GM21423 (cell line): ENCODE measurements at regions not wholly inside any gene's neighbourhood (a gene's known extent, or its start where the extent isn't known, plus 50 kb on each side); places are given as distances from the start of the nearest gene placed in this dataset.
"Not testable (repeated sequence)": the region's sequence is repeated elsewhere in the genome, so short reads cannot be mapped to it uniquely, and the experiment has no call there.

Experiments
- ATAC-seq: cut with Tn5 transposase; IDR thresholded peaks from one replicate; pipeline ENCODE4 v1.9.1; 2021; ENCODE audit warnings: mild to moderate bottlenecking, moderate library complexity; ENCODE audit not compliant: unreplicated experiment

DNA sequence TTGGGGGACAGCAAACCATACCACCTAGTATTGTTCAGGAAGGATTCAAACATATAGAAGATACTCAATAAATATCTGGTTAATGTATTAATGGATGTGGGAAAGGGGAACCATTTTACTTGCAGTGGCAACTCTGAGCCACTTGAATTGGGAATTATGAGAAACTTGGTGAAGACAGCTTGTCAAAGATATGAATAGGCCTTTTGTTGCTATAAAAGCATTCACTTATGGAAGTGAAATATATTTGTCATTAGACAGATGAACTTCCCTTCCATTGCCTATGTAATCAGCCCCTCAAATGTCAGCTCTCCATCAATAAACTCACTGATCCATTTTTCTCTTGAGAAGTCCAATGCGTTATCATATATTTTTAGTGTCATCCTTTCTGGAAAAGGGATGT lies 56.1 kb downstream of the GPR85 start:
- no peak for ATAC-seq

DNA sequence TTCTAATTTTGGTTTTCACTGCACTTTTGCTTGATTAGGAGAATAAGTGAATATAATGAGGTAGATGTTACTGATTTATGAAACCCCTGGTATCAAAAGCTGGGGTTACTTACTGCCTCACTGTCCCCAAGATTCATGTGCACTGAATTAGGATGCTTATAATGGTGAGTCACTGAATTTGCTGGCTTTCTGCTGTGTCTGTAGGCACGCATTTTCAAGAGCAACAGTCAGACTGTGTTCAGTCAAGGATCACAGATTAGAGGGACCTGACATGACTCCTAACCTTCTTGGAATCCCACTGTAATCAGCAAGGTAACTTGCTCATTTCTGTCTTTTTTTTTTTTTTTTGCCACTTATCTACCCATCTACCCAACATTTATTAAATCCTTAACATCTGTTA lies 59.7 kb downstream of the GPR85 start:
- ATAC-seq, result no peak

DNA sequence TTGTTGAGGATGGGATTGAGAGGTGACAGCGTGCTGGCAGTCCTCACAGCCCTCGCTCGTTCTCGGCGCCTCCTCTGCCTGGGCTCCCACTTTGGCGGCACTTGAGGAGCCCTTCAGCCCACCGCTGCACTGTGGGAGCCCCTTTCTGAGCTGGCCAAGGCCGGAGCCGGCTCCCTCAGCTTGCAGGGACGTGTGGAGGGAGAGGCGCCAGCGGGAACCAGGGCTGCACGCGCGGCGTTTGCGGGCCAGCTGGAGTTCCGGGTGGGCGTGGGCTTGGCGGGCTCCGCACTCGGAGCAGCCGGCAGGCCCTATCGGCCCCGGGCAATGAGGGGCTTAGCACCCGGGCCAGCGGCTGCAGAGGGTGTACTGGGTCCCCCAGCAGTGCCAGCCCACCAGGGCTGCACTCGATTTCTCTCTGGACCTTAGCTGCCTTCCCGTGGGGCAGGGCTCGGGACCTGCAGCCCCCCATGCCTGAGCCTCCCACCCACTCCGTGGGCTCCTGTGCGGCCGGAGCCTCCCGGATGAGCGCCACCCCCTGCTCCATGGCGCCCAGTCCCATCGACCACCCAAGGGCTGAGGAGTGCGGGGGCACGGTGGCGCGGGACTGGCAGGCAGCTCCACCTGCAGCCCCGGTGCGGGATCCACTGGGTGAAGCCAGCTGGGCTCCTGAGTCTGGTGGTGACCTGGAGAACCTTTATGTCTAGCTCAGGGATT lies 69.3 kb downstream of the GPR85 start:
- not testable (repeated sequence) for ATAC-seq

DNA sequence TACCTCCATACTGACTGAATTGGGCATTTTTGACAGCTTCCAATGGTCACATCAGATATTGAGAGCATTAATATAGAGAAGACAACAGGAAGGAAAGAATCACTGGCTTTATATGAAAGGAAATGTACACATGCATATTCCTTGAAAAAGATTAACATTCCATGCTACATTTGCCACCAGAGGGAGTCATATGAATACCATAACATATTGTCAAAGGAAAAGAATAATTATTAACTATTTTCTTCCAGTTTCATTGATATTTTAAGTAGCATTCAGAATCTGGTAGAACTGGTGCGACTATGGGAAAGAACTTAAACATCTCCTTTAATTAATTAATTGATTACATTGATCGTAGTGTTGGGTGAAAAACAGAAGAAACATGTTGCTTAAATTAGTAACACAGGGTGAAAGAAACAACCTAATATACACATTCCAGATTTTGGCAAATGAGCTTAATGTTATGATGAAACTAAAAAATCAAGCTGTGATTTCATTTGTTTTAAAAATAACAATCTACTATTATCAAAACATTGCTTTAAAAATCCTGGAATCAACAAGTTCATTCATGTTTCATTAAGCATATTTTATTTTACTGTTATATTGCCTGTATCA lies 71.5 kb downstream of the GPR85 start:
- no peak for ATAC-seq

DNA sequence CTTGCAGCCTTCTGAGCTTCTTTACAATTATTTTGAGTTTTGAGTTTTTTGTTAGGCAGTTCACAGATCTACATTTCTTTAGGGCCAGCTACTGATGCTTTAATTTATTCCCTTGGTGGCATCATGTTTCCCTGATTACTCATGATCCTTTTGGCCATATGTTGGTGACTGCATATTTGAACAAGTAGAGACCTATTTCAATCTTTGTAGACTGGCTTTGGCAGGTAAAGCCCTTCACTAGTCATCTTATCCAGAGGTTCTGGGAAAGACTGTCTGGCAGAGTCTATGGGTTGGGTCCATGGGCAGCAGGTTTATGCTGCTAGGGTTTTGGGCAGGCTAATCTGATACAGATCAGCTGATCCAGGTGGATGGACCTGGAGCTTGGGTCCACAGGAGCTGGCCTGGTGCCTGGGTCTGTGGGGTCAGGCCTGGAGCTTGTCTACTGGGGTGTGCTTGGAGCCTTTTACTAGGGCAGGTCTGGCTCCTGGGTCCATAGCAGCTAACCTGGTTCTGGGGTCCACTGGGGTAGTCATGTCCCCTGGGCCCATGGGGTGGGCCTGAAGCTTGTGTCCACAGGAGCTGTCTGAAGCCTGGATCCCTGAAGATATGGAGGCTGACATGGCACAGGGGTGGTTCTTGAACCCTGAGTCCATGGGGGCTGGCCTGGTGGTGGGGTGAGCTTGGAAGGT lies 72.7 kb downstream of the GPR85 start:
- no peak for ATAC-seq

DNA sequence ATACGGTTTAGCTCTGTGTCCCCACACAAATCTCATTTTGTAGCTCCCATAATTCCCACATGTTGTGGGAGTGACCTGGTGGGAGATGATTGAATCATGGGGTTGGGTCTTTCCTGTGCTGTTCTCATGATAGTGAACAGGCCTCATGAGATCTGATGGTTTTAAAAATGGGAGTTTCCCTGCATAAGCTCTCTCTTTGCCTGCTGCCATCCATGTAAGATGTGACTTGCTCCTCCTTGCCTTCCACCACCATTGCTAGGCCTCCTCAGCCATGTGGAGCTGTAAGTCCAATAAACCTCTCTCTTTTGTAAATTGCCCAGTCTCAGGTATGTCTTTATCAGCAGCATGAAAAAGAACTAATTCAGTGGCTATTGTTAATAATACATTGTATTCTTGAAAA lies 73.8 kb downstream of the GPR85 start:
- not testable (repeated sequence) for ATAC-seq

DNA sequence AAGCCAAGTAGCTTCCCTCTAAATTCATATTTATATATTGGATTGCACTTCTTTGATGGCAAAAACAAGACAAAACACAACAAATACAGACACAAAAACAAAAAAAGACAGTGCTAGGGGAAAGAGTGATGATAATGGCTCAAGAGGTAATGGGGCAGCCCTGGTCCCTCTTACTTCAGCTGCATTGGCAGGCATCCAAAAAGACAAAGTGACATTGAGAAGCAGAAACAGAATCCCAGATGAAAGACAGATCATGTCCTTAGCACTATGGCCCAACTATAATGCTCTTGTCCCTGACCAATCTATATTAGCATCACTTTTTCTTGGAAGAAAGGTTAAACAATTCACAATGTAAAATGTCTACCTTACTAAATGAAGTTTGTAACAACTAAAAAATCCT lies 76.2 kb downstream of the GPR85 start:
- no peak for ATAC-seq

DNA sequence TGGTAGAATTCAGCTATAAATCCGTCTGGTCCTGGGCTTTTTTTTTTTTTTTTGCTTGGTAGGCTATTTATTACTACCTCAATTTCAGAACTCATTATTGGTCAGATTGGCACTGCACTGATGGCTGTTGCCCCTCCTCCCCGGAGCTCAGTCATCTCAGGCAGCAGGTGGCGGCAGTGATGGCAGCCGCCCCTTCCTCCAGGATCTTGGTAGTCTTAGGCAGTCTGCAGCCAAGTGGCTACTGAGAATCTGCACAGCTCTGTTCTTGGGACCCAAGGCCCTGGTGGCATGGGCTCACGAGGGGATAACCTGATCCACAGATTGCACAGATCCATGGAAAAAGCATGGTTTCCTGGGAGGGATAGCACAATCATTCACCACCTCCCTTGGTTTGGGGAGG lies 77.9 kb downstream of the GPR85 start:
- no peak for ATAC-seq

DNA sequence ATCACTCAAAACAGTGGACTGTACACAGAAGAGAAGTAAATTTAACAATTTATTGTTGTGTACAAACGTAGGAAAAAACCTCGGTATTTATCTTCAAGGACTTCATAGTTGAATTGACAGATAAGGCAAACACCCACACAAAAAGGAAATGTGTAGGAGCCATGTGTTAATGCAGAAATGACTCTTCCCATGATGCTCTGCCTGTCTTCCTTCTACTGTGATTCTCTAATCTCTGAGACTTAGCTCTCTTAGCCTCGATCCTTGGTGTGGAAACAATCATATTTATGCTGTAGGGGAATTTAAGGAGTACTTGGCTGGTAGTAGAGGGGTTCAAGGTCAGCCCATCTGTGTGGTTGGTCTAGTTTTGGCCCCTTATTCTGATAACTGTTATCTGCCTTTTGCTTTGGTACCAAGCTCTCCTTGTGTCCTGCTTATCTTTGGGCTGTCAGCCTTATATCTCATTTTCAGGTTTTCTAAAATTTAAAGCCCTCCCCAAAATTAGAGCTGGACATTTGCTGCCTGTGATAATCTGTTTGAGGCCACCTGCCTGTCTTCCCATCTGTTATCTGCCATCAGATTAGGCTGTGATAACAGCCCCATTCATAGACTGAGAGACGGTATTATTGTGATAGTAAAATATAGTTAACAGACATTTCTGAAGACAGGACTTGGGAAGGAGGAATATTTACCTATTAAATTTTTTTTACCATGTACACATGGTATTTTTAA lies 81.7 kb downstream of the GPR85 start:
- no peak for ATAC-seq

DNA sequence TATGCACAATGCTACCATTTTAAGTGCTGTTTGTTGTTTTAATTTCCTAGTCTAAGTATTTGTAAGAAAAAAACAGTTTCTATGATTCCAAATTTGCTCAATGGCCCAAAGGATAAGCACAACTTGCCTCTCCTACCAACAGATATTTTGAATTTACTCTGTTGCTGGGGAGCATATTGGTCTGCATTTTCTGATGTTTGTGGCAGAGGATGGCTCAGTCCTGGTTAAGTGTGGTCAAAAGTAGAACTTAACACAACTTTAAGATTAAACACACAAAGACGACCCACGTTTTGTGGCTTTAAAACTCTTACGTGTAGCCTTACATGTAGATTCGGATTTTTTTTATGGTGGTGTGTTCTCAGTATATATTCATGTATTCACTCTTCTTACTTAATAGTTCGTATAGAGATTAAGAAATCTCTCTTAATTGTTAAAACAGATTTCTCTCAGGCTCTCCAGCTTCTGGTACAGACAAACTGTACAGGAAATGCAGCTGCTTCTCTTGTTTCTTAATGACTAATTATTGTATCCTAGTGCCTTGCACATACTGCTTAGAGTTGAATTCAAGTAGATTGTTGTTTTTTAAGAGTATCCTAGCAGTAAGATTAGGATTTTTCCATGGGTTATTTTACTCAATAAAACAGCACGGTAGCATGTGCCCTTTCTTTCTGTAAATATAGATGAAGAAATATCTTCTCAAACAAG lies 86.2 kb downstream of the GPR85 start:
- ATAC-seq, result no peak

DNA sequence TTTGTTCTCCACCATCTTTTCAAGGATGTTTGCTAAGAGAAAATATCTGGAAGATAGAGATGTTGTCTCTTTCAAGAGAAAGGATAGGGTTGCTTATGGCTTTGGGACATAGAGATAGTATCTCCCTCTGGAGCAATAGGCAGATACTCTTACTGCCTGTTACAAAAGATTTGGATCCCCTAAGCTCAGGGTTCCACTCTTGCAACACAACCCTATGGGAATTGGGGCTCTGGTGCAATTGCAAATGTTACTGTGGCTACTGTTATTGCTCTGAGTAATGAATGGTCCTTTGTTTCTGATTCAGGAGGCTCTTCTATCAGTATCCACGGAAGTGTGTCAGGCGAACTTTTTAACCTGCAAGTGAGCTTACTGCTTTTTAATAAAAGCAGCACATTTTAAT lies 88.8 kb downstream of the GPR85 start:
- ATAC-seq, result no peak

DNA sequence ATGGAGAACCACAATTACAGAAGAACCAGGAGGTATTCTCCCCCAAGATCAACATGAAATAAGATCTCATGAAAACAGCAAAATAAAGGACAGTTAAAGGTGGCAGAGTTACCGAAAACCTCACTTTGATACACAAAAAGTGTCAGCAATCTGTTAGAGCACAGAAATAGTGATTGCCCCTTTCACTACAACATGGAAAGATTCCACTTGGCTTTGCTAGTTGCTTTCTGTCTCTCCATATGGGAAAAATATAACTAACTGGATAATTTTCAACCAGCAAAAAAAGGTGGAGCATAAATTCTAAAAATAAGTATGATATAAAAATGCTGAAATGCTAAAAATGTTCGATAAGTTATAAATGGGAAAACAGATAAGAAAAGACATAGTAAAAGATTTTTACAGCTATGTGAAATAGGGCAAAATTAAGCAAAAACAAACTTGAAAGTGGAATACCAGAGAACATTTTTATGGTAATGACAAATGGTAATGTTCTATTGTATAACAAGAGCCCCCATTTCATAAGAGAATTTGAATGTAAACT lies 90.2 kb downstream of the GPR85 start:
- ATAC-seq, result no peak

DNA sequence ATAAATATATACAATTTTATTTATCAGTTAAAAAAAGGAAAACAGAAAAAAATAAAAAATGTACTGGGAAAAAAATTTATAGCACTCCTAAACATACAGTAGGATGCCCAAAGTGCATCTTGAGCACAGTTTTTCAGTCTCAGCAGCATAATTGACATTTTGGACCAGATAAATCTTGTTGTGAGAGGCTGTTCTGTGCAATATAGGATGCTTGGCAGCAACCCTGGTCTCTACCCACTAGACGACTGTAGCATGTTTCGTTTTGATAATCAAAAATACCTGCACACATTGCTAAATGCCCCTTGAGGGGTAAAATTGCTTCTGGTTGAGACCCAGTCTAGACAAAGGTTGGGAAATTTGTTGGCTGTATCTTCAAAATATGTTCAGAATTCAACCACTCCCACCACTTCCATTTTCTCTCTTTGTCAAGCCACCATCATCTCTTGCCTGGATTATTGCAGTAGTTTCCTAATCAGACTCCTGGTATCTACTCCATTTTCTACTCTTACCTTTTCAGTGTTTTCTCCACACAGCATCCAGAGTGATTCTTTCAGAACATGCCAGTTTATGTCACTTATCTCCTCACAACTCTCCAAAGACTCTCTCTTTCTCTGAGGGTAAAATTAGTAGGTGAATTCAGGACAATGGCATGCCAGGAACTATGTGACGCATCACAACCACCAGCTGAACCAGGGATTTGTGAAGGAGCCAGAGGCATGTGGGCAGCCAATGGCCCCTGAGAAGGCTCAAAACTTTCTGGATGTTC lies 91.4 kb downstream of the GPR85 start:
- no peak for ATAC-seq

DNA sequence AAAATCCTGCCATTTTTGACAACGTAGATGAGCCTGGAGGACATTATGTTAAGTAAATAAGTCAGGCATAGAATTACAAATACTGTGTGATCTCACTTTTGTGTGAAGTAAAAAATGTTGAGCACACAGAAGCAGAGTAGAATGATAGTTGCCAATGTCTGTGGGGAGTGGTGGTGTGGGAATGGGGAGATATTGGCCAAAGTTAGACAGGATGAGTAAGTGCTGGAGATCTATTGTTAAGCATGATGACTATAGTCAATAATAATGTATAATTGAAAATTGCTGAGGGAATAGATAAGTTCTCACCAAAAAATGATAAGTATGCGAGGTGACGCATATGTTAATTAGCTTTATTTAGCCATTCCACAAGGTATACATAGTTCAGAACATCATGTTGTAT lies 92.0 kb downstream of the GPR85 start:
- ATAC-seq, result no peak

DNA sequence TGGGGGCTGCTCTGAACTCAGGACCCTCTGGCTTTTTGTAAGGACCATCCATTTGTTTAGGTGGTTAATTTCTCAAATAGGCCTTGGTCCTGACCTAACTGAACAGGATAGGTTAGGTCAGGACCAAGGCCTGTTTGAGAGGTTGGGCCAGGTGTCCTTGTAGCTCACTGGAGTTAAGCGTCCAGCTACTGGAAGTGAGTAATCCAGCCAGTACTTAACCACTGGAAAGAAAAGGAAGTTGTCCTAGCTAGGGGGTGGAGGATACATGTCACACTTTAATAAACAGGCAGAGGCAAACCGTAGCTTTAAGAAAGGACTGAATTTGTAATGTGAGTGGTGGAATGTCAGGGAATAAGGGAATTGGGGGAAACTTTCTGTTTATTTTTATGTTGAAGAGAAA lies 96.0 kb downstream of the GPR85 start:
- ATAC-seq, result no peak

DNA sequence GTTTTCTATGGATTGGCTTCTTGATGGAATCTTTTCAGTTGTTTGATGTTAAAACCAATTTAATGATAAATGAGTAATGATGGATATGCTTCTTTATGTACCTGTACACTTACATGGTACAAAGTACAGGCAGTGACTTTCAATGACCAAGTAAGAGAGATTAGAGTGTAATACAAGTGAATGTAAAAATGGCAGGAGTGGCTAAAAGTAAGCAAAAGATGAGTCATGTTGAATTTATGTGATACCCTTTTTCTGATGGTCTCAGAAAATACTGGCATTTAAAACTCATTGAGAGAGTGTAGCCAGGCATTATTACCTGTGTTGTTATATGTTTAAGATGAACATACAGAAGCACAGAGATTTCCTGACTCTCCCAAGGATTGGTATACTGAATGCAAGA lies 97.1 kb downstream of the GPR85 start:
- ATAC-seq, result no peak

DNA sequence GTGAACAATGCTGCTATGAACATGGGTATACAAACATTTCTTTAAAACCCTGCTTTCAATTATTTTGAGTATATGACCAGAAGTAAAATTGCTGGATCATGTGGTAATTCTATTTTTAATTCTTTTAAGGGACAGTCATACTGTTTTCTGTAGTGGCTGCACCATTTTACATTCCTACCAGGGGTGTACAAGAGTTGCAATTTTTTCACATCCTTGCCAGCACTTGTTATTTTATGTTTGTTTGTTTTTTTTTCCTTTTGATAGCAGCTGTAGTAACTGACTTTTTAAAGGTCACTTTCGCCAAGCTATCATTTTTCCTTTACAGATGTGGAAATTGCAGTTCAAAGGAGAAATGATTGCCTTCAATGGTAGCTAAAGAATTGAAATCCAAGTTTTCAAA lies 99.5 kb downstream of the GPR85 start:
- ATAC-seq, result no peak

DNA sequence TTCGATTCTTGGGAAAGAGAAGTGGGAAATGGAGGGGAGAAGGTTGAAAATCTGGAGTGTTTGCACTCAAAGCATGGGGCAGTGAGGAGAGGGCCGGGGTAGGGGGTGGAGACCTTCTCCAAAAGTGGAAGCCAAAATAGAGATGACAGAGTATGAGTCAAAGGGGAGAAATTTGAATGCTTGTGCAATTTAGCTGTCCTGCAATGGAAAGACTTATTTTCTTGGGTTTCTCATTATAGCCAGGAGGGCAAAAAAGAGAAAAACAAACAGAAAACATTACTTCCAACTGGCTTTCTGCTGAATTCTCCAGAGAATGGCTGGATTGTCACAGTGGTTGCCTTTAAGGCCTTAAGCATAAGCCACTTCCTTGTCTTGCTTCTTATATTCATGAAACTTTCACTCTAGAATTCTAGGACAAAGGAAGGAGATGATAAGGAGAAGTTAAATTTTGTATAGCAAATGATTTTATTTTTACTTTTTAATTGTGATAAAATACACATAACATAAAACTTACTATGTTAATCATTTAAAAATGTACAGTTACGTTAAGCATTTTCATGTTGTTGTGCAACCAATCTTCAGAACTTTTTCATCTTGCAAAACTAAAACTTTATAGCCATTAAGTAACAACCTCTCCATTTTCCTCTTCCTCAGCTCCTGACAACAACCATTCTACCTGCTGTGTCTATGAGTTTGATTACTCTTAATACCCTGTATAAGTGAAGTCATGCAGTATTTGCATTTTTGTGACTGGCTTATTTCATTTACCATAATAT lies 100.2 kb downstream of the GPR85 start:
- ATAC-seq, result no peak

DNA sequence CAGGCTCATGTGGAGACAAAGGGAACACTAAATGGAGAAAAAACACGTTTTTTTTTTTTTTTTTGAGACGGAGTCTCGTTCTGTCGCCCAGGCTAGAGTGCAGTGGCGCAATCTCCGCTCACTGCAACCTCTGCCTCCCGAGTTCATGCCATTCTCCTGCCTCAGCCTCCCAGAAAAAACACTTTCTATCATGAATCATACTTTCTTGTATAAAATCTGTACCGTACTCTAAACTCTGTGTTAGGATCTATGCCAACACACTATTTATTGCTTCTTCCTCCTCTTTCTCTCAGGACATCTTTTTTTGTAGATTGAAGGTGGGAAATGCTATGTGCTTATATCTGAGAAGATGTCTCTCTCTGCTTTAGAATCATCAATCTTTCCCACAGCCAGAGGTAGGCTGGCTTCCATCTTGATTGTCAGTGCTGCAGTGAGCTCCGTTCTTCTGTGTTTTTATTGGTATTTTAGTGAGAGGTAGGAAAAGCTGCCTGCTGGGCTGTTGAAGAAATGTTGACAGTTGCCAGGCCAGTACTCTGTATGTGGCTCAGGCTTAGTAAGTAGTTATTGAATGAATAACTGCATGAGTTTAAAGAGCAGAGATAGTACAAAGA lies 101.1 kb downstream of the GPR85 start:
- no peak for ATAC-seq
